Middle frontal gyrus (tissue), 1 donor: ENCODE measurements at regions not wholly inside any gene's neighbourhood (a gene's known extent, or its start where the extent isn't known, plus 50 kb on each side); places are given as distances from the start of the nearest gene placed in this dataset.

Source experiments
- DNase-seq: peaks from one replicate; pipeline ENCODE4 v3.0.0-alpha.2; 2015; ENCODE audit warnings: low spot score; ENCODE audit errors: extremely low spot score

- no peak for DNase-seq
These were observed 479.8 kb downstream of the DISC1 start for GRCh38 chr1:232106415-232106814.

- DNase-seq = no peak
These were observed 479.0 kb downstream of the DISC1 start for GRCh38 chr1:232105561-232105960.

GRCh38 chr1:232101231-232101630, 474.6 kb downstream of the DISC1 start:
- DNase-seq = no peak

- no peak for DNase-seq
These were observed 470.2 kb downstream of the DISC1 start for GRCh38 chr1:232096751-232097150.
